Cardiac muscle cell (in vitro differentiated cells and primary cell): ENCODE measurements at regions not wholly inside any gene's neighbourhood (a gene's known extent, or its start where the extent isn't known, plus 50 kb on each side); places are given as distances from the start of the nearest gene placed in this dataset.
A peak's percentile ranks its signal among the peaks of the same experiment; 100 is the strongest.
"Not testable (repeated sequence)": the region's sequence is repeated elsewhere in the genome, so short reads cannot be mapped to it uniquely, and the experiment has no call there.

ENCODE experiments used
- DNase-seq, 2 donors: peaks; one replicate each; pipeline versions ENCODE4 v3.0.0 to v3.0.0-alpha.2; 2010 to 2017; ENCODE audit warnings: low read depth in 1 of 2, low spot score in 1 of 2
- H3K27ac ChIP-seq: fragments of 200-600 bp; sonication (generic); 2 replicates; pipeline ENCODE4 v1.5.1; 2016
- H3K27me3 ChIP-seq: fragments of 200-600 bp; sonication (generic); 2 replicates; pipeline ENCODE4 v1.6.0; 2016; ENCODE audit warnings: control low read depth
- H3K36me3 ChIP-seq: fragments of 200-600 bp; sonication (generic); 2 replicates; pipeline ENCODE4 v1.5.1; 2016; ENCODE audit warnings: control low read depth
- H3K4me1 ChIP-seq: fragments of 200-600 bp; sonication (generic); 2 replicates; pipeline ENCODE4 v1.8.1; 2017; ENCODE audit warnings: low read depth, mild to moderate bottlenecking, mixed run types
- H3K4me3 ChIP-seq: fragments of 200-600 bp; sonication (generic); 2 replicates; pipeline ENCODE4 v1.5.1; 2016; ENCODE audit warnings: mild to moderate bottlenecking
- H3K9me3 ChIP-seq: fragments of 200-600 bp; sonication (generic); 2 replicates; pipeline ENCODE4 v1.5.1; 2017; ENCODE audit warnings: low read depth, mild to moderate bottlenecking, control low read depth
- TF ChIP-seq, protein P1 (sequence below): IDR thresholded peaks from 2 replicates; pipeline ENCODE4 v1.5.1; 2012; ENCODE audit warnings: low read depth, mild to moderate bottlenecking, low read length

DNA sequence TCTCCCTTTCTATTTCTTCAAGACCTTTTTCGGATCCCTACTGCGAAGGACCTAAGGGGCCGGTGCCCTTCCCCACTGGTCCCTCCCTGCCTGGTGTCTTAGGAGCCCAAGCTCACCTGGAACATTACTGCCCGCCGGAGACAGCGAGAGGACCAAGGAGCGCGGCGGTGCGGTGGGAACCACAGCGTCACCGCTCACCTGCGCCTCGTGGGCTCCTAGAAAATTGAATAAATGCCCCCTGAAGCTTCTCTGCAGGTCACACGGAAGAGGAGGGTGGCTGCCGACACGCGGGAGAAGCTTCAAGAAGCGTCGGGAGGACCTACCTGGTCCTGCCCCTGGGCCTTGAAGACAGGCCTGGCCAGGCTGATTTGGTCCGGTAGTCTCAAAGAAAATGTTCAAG is 65.2 kb downstream of the PPIAL4A start:
- no peak for DNase-seq
- Histone ChIP-seq H3K27me3 (no peaks in the 10 kb centered on the region), H3K4me3 (no peak overlapping the region), H3K4me1 (no peaks in the 10 kb centered on the region), H3K27ac (no peak overlapping the region), H3K36me3 (no peaks in the 10 kb centered on the region), H3K9me3 (no peaks in the 10 kb centered on the region)
- TF ChIP-seq, protein P1, sequence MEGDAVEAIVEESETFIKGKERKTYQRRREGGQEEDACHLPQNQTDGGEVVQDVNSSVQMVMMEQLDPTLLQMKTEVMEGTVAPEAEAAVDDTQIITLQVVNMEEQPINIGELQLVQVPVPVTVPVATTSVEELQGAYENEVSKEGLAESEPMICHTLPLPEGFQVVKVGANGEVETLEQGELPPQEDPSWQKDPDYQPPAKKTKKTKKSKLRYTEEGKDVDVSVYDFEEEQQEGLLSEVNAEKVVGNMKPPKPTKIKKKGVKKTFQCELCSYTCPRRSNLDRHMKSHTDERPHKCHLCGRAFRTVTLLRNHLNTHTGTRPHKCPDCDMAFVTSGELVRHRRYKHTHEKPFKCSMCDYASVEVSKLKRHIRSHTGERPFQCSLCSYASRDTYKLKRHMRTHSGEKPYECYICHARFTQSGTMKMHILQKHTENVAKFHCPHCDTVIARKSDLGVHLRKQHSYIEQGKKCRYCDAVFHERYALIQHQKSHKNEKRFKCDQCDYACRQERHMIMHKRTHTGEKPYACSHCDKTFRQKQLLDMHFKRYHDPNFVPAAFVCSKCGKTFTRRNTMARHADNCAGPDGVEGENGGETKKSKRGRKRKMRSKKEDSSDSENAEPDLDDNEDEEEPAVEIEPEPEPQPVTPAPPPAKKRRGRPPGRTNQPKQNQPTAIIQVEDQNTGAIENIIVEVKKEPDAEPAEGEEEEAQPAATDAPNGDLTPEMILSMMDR = no peak

DNA sequence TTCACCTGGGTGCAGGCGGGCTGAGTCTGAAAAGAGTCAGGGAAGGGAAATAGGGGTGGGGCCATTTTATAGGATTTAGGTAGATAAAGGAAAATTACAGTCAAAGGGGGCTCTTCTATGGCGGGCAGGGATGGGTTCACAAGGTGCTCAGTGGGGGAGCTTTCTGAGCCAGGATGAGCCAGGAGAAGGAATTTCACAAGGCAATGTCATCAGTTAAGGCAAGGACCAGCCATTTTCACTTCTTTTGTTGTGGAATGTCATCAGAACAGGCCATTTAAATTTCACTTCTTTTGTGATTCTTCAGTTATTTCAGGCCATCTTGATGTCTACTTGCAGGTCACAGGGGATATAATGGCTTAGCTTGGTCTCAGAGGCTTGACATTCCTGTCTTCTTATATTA is 66.4 kb downstream of the PPIAL4A start:
- H3K36me3 ChIP-seq, H3K4me3 ChIP-seq, H3K27ac ChIP-seq, H3K4me1 ChIP-seq, H3K9me3 ChIP-seq, DNase-seq, H3K27me3 ChIP-seq: not testable (repeated sequence)

DNA sequence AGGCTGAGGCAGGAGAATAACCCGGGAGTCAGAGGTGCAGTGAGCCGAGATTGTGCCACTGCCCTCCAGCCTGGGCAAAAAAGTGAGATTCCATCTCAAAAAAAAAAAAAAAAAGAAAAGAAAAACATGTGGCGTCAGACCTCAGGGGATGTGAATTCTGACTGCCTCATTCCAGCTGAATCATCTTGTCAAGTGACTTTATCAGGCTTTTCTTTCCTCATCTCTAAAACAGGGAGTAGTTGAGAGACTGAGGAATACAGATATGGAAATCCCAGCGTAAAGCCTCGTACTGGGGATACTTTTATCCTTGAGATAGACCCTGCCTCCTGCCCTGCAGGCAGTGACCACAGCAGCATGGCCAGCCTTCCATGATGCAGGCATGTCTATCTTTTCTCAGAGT is 76.4 kb downstream of the PPIAL4A start:
- not testable (repeated sequence) for H3K9me3 ChIP-seq, H3K27me3 ChIP-seq, H3K27ac ChIP-seq, H3K4me3 ChIP-seq, H3K4me1 ChIP-seq, H3K36me3 ChIP-seq
- peak in 1 of 2 donors; percentile 26 for DNase-seq

DNA sequence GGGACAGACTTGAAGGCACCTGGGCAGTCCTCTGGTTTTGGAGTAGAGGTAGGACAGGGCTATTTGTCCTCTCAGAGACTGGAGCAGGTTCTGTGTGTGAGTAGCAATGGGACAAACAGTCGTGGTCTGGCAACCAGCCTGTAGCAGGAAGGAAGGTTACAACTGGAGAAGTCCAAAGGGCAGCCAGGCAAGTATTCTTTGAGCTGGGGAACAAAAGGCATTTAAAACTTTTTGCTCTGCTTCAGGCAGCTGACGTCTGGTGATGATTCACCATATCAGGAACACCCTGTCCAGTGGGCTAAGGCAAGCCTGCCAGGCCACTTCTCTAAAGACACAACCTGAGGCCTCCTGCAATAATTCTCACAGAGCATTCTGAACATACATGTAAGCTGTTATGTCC is 83.3 kb downstream of the PPIAL4A start:
- not testable (repeated sequence) for H3K4me1 ChIP-seq, H3K9me3 ChIP-seq, H3K27ac ChIP-seq, H3K27me3 ChIP-seq, H3K4me3 ChIP-seq, H3K36me3 ChIP-seq
- peak; percentile 23 to 69 for DNase-seq

DNA sequence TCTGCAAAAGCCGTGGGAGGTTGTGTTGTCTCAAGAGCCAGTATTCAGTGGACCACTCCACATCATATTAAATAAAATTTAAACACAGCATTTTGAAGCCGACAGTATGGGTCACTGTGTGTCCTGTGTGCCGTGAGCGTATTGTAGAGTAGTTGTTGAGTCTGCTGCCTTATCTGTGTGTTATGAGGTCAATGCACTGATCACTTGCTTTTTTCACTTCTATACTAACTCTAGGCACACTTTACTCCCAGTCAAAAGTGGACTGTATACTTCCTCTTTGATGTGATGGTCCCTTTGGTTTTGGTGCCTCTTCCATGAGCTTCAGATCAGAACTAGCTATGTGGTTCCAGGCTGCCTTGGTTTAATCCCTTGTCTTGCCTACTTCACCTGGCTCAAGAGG is 84.3 kb downstream of the PPIAL4A start:
- not testable (repeated sequence) for H3K9me3 ChIP-seq, DNase-seq, H3K27ac ChIP-seq, H3K27me3 ChIP-seq, H3K4me1 ChIP-seq, H3K4me3 ChIP-seq, H3K36me3 ChIP-seq

DNA sequence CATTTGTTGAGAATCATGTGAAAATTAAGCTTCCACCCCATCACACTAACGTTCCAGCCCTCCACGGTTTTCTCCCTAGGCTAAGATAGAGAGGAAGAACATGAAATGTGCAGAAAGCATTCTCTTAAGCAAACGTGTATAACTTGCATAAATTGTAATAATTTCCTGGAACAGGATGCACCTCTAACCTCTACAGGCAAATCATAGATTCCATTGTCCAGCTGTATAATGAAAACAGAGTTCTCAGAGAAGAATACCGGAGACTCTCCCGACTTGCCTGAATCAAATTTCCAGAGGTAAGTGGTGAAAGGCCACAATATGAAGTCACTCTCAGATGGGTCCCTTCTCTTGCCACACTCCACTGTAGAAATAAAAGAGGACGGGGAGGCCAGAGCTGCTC is 87.7 kb downstream of the PPIAL4A start:
- not testable (repeated sequence) for H3K4me1 ChIP-seq, H3K27me3 ChIP-seq, H3K9me3 ChIP-seq, H3K36me3 ChIP-seq, H3K4me3 ChIP-seq, H3K27ac ChIP-seq
- peak in 1 of 2 donors; percentile 6 for DNase-seq

DNA sequence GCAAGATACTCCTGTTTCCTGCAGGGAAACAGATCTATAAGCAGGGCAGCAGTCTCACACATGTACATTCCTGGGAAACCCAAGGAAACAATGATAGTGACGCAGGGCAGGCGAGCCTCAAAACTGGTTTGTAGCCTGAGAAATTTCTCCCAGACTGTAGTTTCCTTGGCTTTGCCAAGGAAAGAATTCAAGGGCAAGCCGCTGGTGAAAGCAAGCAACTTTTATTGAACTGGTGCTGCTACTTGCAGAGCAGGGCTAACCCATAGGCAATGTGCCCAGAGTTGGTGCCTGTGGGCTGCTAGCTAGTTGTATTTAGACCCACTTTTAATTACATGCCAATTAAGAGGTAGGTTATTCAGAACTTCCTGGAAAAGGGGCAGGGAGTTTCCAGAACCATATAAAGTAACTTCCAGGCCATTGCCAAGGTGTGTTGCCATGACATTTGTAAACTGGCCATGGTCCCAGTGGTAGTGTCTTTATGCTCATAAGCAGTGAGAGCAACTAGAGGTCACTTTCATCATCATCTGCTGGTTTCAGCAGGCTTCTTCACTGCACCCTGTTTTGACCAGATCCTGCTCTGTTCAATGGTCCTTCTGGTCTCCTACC is 92.0 kb downstream of the PPIAL4A start:
- peak in 1 of 2 donors; percentile 25 for DNase-seq
- not testable (repeated sequence) for H3K4me3 ChIP-seq, H3K36me3 ChIP-seq, H3K27me3 ChIP-seq, H3K9me3 ChIP-seq, H3K27ac ChIP-seq, H3K4me1 ChIP-seq

DNA sequence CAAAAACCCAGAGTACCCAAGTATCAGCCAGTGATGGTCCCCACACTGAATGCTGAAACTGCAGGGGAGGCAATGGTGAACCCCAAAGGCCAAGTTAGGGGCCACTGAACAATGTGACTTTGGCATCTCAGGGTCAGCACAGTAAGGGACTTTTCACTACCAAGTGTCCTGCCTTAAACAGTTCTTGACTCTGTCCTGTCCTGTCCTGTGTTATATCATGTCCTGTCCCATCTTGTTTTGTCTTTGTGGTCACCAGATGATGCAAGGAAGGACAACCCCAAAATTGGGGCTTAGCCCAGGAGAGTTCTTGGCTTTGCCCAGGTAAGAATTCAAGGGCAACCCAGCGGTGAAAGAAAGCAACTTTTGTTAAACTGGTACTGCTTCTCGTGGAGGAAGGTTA is 105.0 kb downstream of the PPIAL4A start:
- H3K27ac ChIP-seq, H3K36me3 ChIP-seq, H3K4me3 ChIP-seq, H3K4me1 ChIP-seq, H3K27me3 ChIP-seq, DNase-seq, H3K9me3 ChIP-seq: not testable (repeated sequence)

DNA sequence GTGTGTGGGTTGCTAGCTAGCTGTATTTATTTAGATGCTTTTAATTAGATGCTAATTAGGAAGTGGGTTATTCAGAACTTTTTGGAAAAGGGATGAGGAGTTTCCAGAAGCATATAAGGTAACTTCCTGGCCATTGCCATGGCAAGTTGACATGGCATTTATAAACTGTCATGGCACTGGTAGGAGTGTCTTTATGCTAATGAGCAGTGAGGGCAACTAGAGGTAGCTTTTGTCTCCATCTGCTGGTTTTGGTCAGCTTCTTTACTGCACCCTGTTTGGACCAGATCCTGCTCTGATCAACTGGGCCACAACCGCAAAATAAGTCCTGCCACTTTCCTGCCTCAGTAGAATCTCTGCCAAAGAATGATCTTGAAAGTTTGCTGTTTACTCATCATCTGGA is 105.5 kb downstream of the PPIAL4A start:
- H3K9me3 ChIP-seq, H3K4me1 ChIP-seq, H3K27ac ChIP-seq, H3K36me3 ChIP-seq, H3K4me3 ChIP-seq, H3K27me3 ChIP-seq: not testable (repeated sequence)
- peak in 1 of 2 donors; percentile 3 for DNase-seq

DNA sequence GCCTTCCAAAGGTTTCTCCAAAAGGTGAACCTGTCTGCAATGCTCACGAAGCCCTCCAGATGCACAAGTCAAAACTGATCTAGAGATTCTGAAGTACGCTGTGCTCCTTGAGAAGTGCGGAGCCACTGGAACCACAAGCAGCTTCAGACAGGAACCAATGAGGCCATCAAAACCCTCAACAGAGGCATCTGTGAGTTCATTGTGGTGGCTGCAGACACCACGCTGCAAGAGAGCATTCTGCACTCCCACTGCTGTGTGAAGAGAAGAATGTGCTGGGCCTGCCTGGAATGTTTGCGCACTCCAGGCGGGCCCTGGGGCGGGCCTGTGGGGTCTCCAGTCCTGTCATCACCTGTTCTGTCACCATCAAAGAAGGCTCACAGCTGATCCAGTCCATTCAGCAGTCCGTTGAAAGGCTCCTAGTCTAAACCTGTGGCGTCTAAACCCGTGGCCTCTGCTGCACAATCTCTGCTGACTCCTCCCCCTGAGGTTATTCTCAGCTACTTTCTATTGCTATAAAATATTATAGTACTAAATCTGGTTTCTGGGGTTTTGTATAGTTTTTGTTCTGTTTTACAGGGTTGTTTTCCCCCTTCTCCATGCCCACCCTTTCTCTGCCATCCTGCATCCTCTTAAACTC is 111.6 kb downstream of the PPIAL4A start:
- H3K36me3 ChIP-seq, H3K4me1 ChIP-seq, H3K4me3 ChIP-seq, H3K27ac ChIP-seq, H3K27me3 ChIP-seq, H3K9me3 ChIP-seq, DNase-seq: not testable (repeated sequence)

DNA sequence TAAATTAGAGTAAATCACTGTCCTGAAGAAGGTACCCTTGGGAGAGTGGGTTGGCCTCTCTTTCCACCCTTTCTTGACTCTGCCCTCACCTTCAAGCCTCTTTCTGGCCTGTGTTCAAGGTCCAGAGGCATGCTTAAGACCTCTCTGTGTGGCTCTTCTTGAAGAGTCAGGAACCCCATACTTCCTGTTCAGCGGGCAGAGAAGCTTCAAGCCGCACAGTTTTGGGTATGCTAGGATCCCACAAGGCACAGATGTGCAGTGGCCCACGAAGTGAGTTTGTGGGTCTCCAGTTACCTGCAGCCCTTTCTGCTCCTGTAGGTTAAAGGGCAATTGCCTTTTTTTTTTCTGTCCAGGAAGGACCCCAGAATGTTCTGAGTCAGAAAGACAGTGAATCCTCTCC is 113.7 kb downstream of the PPIAL4A start:
- H3K9me3 ChIP-seq, H3K4me3 ChIP-seq, H3K27ac ChIP-seq, DNase-seq, H3K4me1 ChIP-seq, H3K36me3 ChIP-seq: not testable (repeated sequence)
- H3K27me3 ChIP-seq = peaks cover 17% of the 10 kb centered on the region

DNA sequence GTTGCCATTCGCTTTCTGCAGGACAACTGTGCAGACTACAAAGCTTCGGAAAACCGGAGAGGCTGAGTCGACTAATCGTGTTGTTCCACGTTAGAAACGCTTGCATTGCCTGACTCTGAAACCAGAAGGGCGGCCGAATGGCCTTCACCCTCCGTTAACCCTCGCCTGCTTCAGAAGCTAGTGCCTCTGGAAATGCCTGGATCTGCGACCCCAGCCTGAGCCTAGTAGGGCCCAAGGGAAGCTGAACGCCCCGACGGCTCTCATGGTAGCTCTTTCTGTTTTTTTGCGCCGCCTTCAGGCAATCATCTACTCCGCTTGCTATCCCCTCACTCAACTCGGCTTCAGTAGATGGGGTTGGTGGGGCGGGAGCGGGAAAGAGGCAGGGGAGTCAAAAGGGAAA is 117.3 kb downstream of the PPIAL4A start:
- not testable (repeated sequence) for H3K4me1 ChIP-seq, H3K36me3 ChIP-seq, DNase-seq, H3K27ac ChIP-seq, H3K9me3 ChIP-seq, H3K4me3 ChIP-seq
- H3K27me3 ChIP-seq = peaks cover 32% of the 10 kb centered on the region

DNA sequence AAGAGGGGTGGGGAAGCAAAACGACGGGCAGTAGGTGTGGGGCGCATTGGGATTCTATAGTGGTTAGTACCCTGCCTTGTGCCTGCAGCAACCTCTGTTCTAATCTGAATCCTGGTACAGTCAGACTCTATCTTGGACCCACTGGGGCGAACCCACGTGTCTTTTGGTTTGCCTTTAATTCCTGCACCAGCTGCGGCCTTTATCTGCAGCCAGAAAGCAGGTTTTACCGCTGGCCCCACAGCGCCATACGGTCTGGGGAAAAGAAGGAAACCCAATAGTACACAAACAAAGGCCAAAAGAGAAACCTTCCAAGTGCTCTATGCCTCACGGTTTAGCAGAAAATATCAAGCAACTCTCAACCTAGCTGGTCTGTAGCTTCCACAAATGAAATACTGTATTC is 118.2 kb downstream of the PPIAL4A start:
- H3K27me3 ChIP-seq = peaks cover 32% of the 10 kb centered on the region
- not testable (repeated sequence) for H3K9me3 ChIP-seq, H3K36me3 ChIP-seq, H3K27ac ChIP-seq, H3K4me1 ChIP-seq, H3K4me3 ChIP-seq
- peak in 1 of 2 donors; percentile 8 for DNase-seq
